ENCODE measurements at regions not wholly inside any gene's neighbourhood (a gene's known extent, or its start where the extent isn't known, plus 50 kb on each side); places are given as distances from the start of the nearest gene placed in this dataset.

- TF ChIP-seq EZH2phosphoT487 (IDR thresholded peaks at IDR 0.05; ENCODE audit: low read depth, severe bottlenecking, unreplicated experiment) (no peak), CTCF (IDR thresholded peaks at IDR 0.05; ENCODE audit: poor library complexity) (no peak)
Observed at GRCh38 chr3:43910750-43911149, 220.0 kb downstream of the ABHD5 start.

All from hepatocyte (in vitro differentiated cells).